Thyroid gland (tissue), 4 donors: ENCODE measurements at regions not wholly inside any gene's neighbourhood (a gene's known extent, or its start where the extent isn't known, plus 50 kb on each side); places are given as distances from the start of the nearest gene placed in this dataset.

ENCODE experiments used
- POLR2A ChIP-seq, 2 donors: fragments of 450-650 bp; IDR thresholded peaks; one replicate each; pipeline ENCODE4 v1.6.1; 2017; ENCODE audit warnings: antibody characterized with exemption in 2 of 2, mild to moderate bottlenecking in 2 of 2, moderate library complexity in 1 of 2
- TF ChIP-seq, protein P1 (sequence below), 6 experiments: fragments of 200-600 bp in 3 of 6; fragments of 450-650 bp in 3 of 6; sonication (generic) in 3 of 6; IDR thresholded peaks; one replicate each; pipeline ENCODE4 v1.5.1; 2016 to 2019; ENCODE audit warnings: antibody characterized with exemption in 6 of 6, mild to moderate bottlenecking in 2 of 6, inconsistent platforms in 1 of 6, moderate library complexity in 1 of 6

- TF ChIP-seq, protein P1, sequence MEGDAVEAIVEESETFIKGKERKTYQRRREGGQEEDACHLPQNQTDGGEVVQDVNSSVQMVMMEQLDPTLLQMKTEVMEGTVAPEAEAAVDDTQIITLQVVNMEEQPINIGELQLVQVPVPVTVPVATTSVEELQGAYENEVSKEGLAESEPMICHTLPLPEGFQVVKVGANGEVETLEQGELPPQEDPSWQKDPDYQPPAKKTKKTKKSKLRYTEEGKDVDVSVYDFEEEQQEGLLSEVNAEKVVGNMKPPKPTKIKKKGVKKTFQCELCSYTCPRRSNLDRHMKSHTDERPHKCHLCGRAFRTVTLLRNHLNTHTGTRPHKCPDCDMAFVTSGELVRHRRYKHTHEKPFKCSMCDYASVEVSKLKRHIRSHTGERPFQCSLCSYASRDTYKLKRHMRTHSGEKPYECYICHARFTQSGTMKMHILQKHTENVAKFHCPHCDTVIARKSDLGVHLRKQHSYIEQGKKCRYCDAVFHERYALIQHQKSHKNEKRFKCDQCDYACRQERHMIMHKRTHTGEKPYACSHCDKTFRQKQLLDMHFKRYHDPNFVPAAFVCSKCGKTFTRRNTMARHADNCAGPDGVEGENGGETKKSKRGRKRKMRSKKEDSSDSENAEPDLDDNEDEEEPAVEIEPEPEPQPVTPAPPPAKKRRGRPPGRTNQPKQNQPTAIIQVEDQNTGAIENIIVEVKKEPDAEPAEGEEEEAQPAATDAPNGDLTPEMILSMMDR (IDR thresholded peaks at IDR 0.05): no peak
- TF ChIP-seq POLR2A (IDR thresholded peaks at IDR 0.05): no peak
Observed at GRCh38 chr3:150357923-150358607, 50.0 kb upstream of the TSC22D2 start.
